ACHN (cell line): ENCODE measurements at regions not wholly inside any gene's neighbourhood (a gene's known extent, or its start where the extent isn't known, plus 50 kb on each side); places are given as distances from the start of the nearest gene placed in this dataset.
A peak's percentile ranks its signal among the peaks of the same experiment; 100 is the strongest.
"Not testable (repeated sequence)": the region's sequence is repeated elsewhere in the genome, so short reads cannot be mapped to it uniquely, and the experiment has no call there.

Source experiments
- DNase-seq: peaks from one replicate; pipeline ENCODE4 v3.0.0-alpha.2; 2015
- in situ Hi-C: cut with HindIII; loops from 2 replicates; pipeline ENCODE4 v1.10.0; 2017; ENCODE audit warnings: low sequenced_read_pairs, low pct_ligation_motif_present, low pct_unique_long_range_greater_than_20kb

- in situ Hi-C loops, result no loop called here
- DNase-seq, result no peak
Observed at GRCh38 chr10:4407783-4408182, 418.2 kb upstream of the AKR1E2 start.

- DNase-seq, result no peak
- in situ Hi-C loops, result no loop called here
Observed at GRCh38 chr10:4405828-4406227, 420.2 kb upstream of the AKR1E2 start.

- no peak for DNase-seq
- in situ Hi-C loops, result no loop called here
Observed at GRCh38 chr10:4403638-4404252, 422.3 kb upstream of the AKR1E2 start.

- in situ Hi-C loops, result not testable (repeated sequence)
Observed at GRCh38 chr10:4401080-4401479, 424.9 kb upstream of the AKR1E2 start.

GRCh38 chr10:4399556-4399955 lies 426.5 kb upstream of the AKR1E2 start:
- in situ Hi-C loops, result no loop called here
- no peak for DNase-seq

More at GRCh38 chr10:4401080-4401479, 424.9 kb upstream of the AKR1E2 start:
- DNase-seq, result not testable (repeated sequence)

- in situ Hi-C loops, result no loop called here
- DNase-seq, result no peak
Observed at GRCh38 chr10:4398602-4399001, 427.4 kb upstream of the AKR1E2 start.

GRCh38 chr10:4397337-4397736 lies 428.7 kb upstream of the AKR1E2 start:
- DNase-seq, result no peak

GRCh38 chr10:4396401-4397283 lies 429.4 kb upstream of the AKR1E2 start:
- no peak for DNase-seq
- in situ Hi-C loops, result no loop called here

More at GRCh38 chr10:4397337-4397736, 428.7 kb upstream of the AKR1E2 start:
- in situ Hi-C loops, result no loop called here

- no peak for DNase-seq
- in situ Hi-C loops, result no loop called here
Observed at GRCh38 chr10:4395731-4396130, 430.3 kb upstream of the AKR1E2 start.

GRCh38 chr10:4394455-4394854 lies 431.6 kb upstream of the AKR1E2 start:
- in situ Hi-C loops, DNase-seq: not testable (repeated sequence)

GRCh38 chr10:4391683-4392082 lies 434.3 kb upstream of the AKR1E2 start:
- in situ Hi-C loops, result no loop called here

GRCh38 chr10:4390219-4390618 lies 435.8 kb upstream of the AKR1E2 start:
- in situ Hi-C loops, result no loop called here
- no peak for DNase-seq

More at GRCh38 chr10:4391683-4392082, 434.3 kb upstream of the AKR1E2 start:
- DNase-seq, result peak; percentile 10

- in situ Hi-C loops, result no loop called here
- no peak for DNase-seq
Observed at GRCh38 chr10:4385231-4385870, 440.7 kb upstream of the AKR1E2 start.

GRCh38 chr10:4384245-4384644 lies 441.8 kb upstream of the AKR1E2 start:
- DNase-seq, result no peak
- in situ Hi-C loops, result no loop called here

GRCh38 chr10:4383651-4384098 lies 442.3 kb upstream of the AKR1E2 start:
- DNase-seq, result no peak
- in situ Hi-C loops, result no loop called here

GRCh38 chr10:4382811-4383210 lies 443.2 kb upstream of the AKR1E2 start:
- DNase-seq, result no peak
- in situ Hi-C loops, result no loop called here

GRCh38 chr10:4373612-4374011 lies 452.4 kb upstream of the AKR1E2 start:
- in situ Hi-C loops, result no loop called here
- DNase-seq, result no peak

- in situ Hi-C loops, result no loop called here
- DNase-seq, result no peak
Observed at GRCh38 chr10:4373098-4373497, 452.9 kb upstream of the AKR1E2 start.

- no peak for DNase-seq
- in situ Hi-C loops, result no loop called here
Observed at GRCh38 chr10:4372601-4373000, 453.4 kb upstream of the AKR1E2 start.
